IPS-20b (cell line): ENCODE measurements at regions not wholly inside any gene's neighbourhood (a gene's known extent, or its start where the extent isn't known, plus 50 kb on each side); places are given as distances from the start of the nearest gene placed in this dataset.

Experiments
- H3K27ac ChIP-seq: one replicate; pipeline ENCODE4 v1.5.1; 2013; ENCODE audit warnings: low read length
- H3K27me3 ChIP-seq: 2 replicates; pipeline ENCODE4 v1.6.1; 2013; ENCODE audit warnings: mild to moderate bottlenecking, low read length, inconsistent platforms; ENCODE audit not compliant: insufficient read depth
- H3K36me3 ChIP-seq: 2 replicates; pipeline ENCODE4 v1.6.1; 2013; ENCODE audit warnings: low read depth, mild to moderate bottlenecking, inconsistent platforms, low read length, moderate library complexity; ENCODE audit not compliant: insufficient read depth
- H3K4me1 ChIP-seq: 2 replicates; pipeline ENCODE4 v1.6.1; 2013; ENCODE audit warnings: mild to moderate bottlenecking, control low read depth, inconsistent platforms, low read length, moderate library complexity; ENCODE audit not compliant: insufficient read depth
- H3K4me3 ChIP-seq: 2 replicates; pipeline ENCODE4 v1.5.1; 2013; ENCODE audit warnings: mild to moderate bottlenecking, low read length, inconsistent platforms
- H3K9ac ChIP-seq: 2 replicates; pipeline ENCODE4 v1.6.1; 2013; ENCODE audit warnings: low read depth, mild to moderate bottlenecking, inconsistent platforms, low read length, moderate library complexity
- H3K9me3 ChIP-seq: 2 replicates; pipeline ENCODE4 v1.6.1; 2013; ENCODE audit warnings: mild to moderate bottlenecking, low read depth, low read length, inconsistent platforms; ENCODE audit not compliant: insufficient read depth

GRCh38 chr1:56189946-56190805 is 389.2 kb downstream of the PLPP3 start:
- peaks cover 18% of the 10 kb centered on the region; the same call in 1 of the 2 replicates for H3K4me1 ChIP-seq
- no peaks in the 10 kb centered on the region for H3K27me3 ChIP-seq
- H3K9me3 ChIP-seq, result no peaks in the 10 kb centered on the region
- H3K27ac ChIP-seq, result no peak overlapping the region
- H3K9ac ChIP-seq, result no peak overlapping the region
- H3K4me3 ChIP-seq, result no peak overlapping the region
- no peaks in the 10 kb centered on the region for H3K36me3 ChIP-seq

DNA sequence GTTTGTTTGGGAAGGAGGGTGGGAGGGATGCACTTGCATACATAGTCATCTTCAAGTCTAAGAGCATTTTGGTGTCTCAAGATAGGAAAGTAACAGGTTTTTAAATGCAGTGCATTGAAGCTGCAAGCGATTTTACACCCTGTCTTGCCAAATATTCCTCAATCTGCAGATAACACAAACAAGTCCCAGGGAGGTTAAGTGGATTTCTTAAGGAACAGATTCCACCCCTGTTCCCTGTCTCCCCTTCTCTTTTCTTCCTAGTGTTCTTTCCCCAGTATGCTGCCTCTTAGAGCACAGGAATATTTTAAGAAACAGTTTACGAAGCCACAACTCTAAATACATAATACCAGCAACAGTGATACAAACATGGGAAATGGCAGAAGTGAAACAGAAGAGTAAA is 389.9 kb downstream of the PLPP3 start:
- Histone ChIP-seq H3K9me3 (no peaks in the 10 kb centered on the region), H3K4me1 (peaks cover 18% of the 10 kb centered on the region; the same call in 1 of the 2 replicates), H3K27ac (no peak overlapping the region), H3K36me3 (no peaks in the 10 kb centered on the region), H3K9ac (peak overlapping the region; percentile 31; the same call in 1 of the 2 replicates), H3K4me3 (no peak overlapping the region), H3K27me3 (no peaks in the 10 kb centered on the region)

DNA sequence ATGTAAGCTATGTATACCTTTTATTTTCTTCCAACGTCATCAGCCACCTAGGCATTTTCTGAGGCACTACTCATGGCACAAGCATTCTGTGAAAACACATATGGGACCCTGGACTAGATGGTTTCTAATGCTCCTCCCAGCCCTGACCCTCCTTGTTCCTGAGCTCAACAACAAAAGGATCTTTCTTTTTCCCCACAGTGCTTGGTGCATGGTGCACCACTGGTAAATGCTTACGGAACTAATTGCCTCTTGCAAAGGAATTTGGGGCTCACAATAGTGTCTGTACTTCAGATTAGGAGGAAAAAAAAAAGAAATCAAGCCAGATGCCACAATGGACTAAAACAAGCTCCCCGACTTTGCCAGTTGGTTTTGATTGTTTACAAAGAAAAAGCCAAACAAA is 390.5 kb downstream of the PLPP3 start:
- Histone ChIP-seq H3K9me3 (no peaks in the 10 kb centered on the region), H3K9ac (peak overlapping the region; percentile 31; the same call in 1 of the 2 replicates), H3K4me3 (no peak overlapping the region), H3K27ac (no peak overlapping the region), H3K36me3 (no peaks in the 10 kb centered on the region), H3K4me1 (peaks cover 18% of the 10 kb centered on the region; the same call in 1 of the 2 replicates), H3K27me3 (no peaks in the 10 kb centered on the region)

DNA sequence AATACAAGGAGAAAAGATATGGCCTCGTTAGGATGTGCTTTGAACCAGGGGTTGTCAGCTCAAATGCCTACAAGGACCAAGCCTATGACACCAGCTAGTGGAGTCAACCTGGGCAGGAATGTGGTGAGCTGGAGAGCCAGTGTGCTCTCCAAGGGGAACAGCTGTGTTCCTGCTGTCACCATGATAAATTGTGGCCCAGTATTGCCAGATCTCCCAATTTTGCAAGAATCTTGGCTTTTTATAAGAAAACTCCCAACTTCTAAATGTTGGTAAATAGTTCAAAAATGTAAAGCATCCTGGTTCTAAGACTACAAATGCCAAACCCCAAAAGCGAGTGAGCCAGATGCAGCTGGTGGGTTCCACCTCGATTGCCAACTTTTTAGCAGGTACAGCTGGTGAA is 391.1 kb downstream of the PLPP3 start:
- Histone ChIP-seq H3K36me3 (no peaks in the 10 kb centered on the region), H3K4me1 (peaks cover 18% of the 10 kb centered on the region; the same call in 1 of the 2 replicates)

GRCh38 chr1:56187405-56187804 is 392.0 kb downstream of the PLPP3 start:
- Histone ChIP-seq H3K36me3 (no peaks in the 10 kb centered on the region), H3K4me1 (peaks cover 18% of the 10 kb centered on the region; the same call in 1 of the 2 replicates), H3K9ac (no peak overlapping the region), H3K4me3 (no peak overlapping the region), H3K9me3 (no peaks in the 10 kb centered on the region), H3K27ac (no peak overlapping the region), H3K27me3 (no peaks in the 10 kb centered on the region)

More for the DNA sequence above, 391.1 kb downstream of the PLPP3 start:
- H3K4me3 ChIP-seq, result no peak overlapping the region
- H3K9me3 ChIP-seq, result no peaks in the 10 kb centered on the region
- H3K27ac ChIP-seq, result no peak overlapping the region
- H3K9ac ChIP-seq, result no peak overlapping the region
- no peaks in the 10 kb centered on the region for H3K27me3 ChIP-seq

- Histone ChIP-seq H3K9ac (no peak overlapping the region), H3K9me3 (no peaks in the 10 kb centered on the region), H3K36me3 (no peaks in the 10 kb centered on the region), H3K27me3 (no peaks in the 10 kb centered on the region), H3K27ac (no peak overlapping the region), H3K4me1 (peaks cover 23% of the 10 kb centered on the region; the same call in 1 of the 2 replicates), H3K4me3 (no peak overlapping the region)
Measured at GRCh38 chr1:56185493-56185892, 393.9 kb downstream of the PLPP3 start.

DNA sequence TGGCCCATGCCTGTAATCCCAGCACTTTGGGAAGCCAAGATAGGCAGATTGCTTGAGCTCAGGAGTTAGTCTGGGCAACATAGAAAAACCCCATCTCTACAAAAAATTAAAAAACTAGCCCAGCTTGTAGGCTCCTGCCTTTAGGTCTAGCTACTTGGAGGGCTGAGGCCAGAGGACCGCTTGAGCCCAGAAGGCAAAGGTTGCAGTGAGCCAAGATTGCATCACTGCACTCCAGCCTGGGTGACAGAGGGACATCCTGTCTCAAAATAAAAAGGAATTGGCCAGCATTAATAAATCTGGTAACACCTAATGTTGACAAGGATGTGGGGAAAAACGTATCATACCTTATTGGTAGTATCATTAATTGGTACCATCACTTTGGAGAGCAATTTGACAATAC is 396.2 kb downstream of the PLPP3 start:
- H3K27ac ChIP-seq, result no peak overlapping the region
- H3K27me3 ChIP-seq, result no peaks in the 10 kb centered on the region
- no peaks in the 10 kb centered on the region for H3K36me3 ChIP-seq
- H3K4me3 ChIP-seq, result no peak overlapping the region
- peaks cover 15% of the 10 kb centered on the region; the same call in 1 of the 2 replicates for H3K4me1 ChIP-seq
- no peak overlapping the region for H3K9ac ChIP-seq
- H3K9me3 ChIP-seq, result no peaks in the 10 kb centered on the region

DNA sequence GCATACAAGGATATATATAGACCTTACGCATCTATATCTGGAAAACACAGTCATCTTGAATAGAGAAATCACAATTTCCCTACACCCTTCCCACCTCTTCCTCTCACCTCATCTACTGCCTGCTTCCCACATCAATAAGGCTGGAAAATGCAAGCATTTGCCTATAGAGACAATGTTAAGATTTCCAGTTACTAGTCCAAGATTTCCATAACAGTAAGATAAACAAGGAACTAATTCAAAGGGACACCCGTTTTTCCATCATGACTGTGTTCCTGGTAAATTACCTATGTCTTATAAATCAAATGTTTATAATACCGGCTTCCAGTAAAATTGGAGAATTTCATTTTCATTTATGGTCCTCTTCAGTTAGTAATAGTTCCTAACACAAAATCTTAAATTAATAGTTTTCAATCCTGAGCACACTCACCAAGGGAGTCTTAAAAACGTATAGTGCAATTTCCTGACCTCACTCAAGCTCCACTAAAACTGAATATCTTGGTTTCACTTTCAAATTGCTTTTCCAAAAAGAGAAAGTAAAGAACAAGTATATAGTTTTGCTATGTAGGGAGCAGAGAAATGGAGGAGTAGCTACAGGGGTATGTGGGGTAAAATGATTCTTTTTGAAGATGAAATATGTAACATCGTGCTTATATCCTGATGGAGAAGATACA is 398.7 kb downstream of the PLPP3 start:
- Histone ChIP-seq H3K4me1 (peaks cover 12% of the 10 kb centered on the region; the same call in 1 of the 2 replicates), H3K27ac (no peak overlapping the region), H3K27me3 (no peaks in the 10 kb centered on the region), H3K9ac (no peak overlapping the region), H3K9me3 (no peaks in the 10 kb centered on the region), H3K4me3 (no peak overlapping the region), H3K36me3 (no peaks in the 10 kb centered on the region)

DNA sequence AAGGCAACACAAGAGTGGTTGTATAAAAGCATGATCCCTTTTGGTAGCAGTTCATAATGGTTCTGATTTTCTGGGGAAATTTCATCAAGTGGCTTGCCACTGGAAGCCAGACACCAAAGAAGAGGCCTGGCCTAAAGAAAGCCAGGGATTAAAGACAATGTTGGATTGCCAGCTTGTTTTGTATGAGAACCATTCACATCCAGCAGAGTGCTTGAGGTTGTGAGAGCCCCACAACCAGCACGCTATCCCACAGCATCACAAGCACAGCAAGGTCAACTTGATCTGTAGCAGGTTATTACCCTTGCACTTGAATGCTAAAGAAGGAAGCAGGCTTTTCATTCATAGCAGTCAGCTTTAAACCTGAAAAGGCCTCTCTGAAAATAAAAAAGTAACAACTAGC is 399.8 kb downstream of the PLPP3 start:
- no peak overlapping the region for H3K9ac ChIP-seq
- H3K27me3 ChIP-seq, result no peaks in the 10 kb centered on the region
- H3K4me3 ChIP-seq, result no peak overlapping the region
- H3K4me1 ChIP-seq, result peaks cover 11% of the 10 kb centered on the region; the same call in 1 of the 2 replicates
- no peak overlapping the region for H3K27ac ChIP-seq
- no peaks in the 10 kb centered on the region for H3K9me3 ChIP-seq
- H3K36me3 ChIP-seq, result no peaks in the 10 kb centered on the region

GRCh38 chr1:56175211-56175610 is 404.2 kb downstream of the PLPP3 start:
- H3K36me3 ChIP-seq, result no peaks in the 10 kb centered on the region
- no peaks in the 10 kb centered on the region; the same call in 1 of the 2 replicates for H3K9me3 ChIP-seq
- H3K4me1 ChIP-seq, result no peaks in the 10 kb centered on the region
- no peak overlapping the region for H3K9ac ChIP-seq
- H3K27ac ChIP-seq, result no peak overlapping the region
- H3K4me3 ChIP-seq, result no peak overlapping the region
- no peaks in the 10 kb centered on the region for H3K27me3 ChIP-seq

DNA sequence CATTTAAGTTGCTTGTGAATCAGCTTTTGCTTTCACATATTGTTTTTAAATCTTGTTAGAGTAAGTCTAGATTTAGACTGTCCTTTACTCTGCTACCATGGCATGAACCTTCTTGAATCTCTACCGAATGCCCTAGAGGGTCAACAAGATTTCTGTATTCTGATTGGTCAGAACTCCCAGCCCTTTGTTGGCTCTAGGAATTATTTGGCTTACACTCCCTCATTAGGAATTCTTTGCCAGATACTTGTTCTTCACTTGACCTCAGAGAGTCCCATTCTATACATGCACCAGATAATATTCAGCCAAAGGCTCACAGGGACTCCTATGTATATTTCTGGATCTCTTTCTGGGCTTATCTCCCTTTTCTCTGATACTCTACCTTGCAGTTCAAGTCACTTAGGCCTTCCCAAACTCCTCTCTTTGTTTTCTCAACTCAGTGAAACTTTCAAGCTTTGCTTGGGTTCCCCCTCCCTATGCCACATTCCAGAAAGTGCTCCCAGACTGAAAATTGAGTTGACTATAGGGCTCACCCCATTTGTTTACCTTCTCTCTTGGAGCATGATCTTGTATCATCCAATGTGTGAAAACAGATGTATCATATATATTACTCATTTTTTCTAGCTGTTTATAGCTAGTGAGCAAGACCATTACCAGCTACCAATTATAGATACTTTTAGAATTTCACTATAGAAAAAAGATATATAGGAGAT is 405.0 kb downstream of the PLPP3 start:
- Histone ChIP-seq H3K9ac (no peak overlapping the region), H3K9me3 (no peaks in the 10 kb centered on the region; the same call in 1 of the 2 replicates), H3K36me3 (no peaks in the 10 kb centered on the region), H3K4me3 (no peak overlapping the region), H3K27me3 (no peaks in the 10 kb centered on the region), H3K27ac (no peak overlapping the region), H3K4me1 (no peaks in the 10 kb centered on the region)
